ENCODE measurements at regions not wholly inside any gene's neighbourhood (a gene's known extent, or its start where the extent isn't known, plus 50 kb on each side); places are given as distances from the start of the nearest gene placed in this dataset.

GRCh38 chr7:21154614-21155013, 273.3 kb upstream of the SP4 start:
- TF ChIP-seq, protein P1, sequence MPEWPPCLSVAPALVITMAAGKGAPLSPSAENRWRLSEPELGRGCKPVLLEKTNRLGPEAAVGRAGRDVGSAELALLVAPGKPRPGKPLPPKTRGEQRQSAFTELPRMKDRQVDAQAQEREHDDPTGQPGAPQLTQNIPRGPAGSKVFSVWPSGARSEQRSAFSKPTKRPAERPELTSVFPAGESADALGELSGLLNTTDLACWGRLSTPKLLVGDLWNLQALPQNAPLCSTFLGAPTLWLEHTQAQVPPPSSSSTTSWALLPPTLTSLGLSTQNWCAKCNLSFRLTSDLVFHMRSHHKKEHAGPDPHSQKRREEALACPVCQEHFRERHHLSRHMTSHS (tag by site-specific recombination; IDR thresholded peaks at IDR 0.05) = no peak
- no peak for TF ChIP-seq ZNF138 (tag by site-specific recombination; IDR thresholded peaks at IDR 0.05; ENCODE audit: borderline replicate concordance)
- no peak for TF ChIP-seq CTCF (tag by site-specific recombination; IDR thresholded peaks at IDR 0.05)
- TF ChIP-seq ZNF274 (IDR thresholded peaks at IDR 0.05; ENCODE audit: low read length) = no peak
- no peak for TF ChIP-seq ZNF274 (tag by site-specific recombination; IDR thresholded peaks at IDR 0.05; ENCODE audit: borderline replicate concordance)
- no peak for TF ChIP-seq ZNF501 (tag by site-specific recombination; IDR thresholded peaks at IDR 0.05)
- TF ChIP-seq, protein P2, sequence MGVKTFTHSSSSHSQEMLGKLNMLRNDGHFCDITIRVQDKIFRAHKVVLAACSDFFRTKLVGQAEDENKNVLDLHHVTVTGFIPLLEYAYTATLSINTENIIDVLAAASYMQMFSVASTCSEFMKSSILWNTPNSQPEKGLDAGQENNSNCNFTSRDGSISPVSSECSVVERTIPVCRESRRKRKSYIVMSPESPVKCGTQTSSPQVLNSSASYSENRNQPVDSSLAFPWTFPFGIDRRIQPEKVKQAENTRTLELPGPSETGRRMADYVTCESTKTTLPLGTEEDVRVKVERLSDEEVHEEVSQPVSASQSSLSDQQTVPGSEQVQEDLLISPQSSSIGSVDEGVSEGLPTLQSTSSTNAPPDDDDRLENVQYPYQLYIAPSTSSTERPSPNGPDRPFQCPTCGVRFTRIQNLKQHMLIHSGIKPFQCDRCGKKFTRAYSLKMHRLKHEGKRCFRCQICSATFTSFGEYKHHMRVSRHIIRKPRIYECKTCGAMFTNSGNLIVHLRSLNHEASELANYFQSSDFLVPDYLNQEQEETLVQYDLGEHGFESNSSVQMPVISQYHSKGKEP (tag by site-specific recombination; IDR thresholded peaks at IDR 0.05) = no peak
- no peak for TF ChIP-seq ZBTB49 (tag by site-specific recombination; IDR thresholded peaks at IDR 0.05; ENCODE audit: low read depth)
- no peak for TF ChIP-seq ZNF626 (tag by site-specific recombination; IDR thresholded peaks at IDR 0.05)

Data from HEK293 (cell line).